SK-N-MC (cell line): ENCODE measurements at regions not wholly inside any gene's neighbourhood (a gene's known extent, or its start where the extent isn't known, plus 50 kb on each side); places are given as distances from the start of the nearest gene placed in this dataset.

ENCODE experiments used
- EZH2 ChIP-seq: fragments of 200-600 bp; sonication (generic); IDR thresholded peaks from one replicate; pipeline ENCODE4 v1.6.1; 2017; ENCODE audit warnings: antibody characterized with exemption
- FOXP2 ChIP-seq: optimal IDR thresholded peaks from 2 replicates; pipeline ENCODE3; 2011; ENCODE audit warnings: mild to moderate bottlenecking, moderate library complexity; ENCODE audit not compliant: insufficient read depth; ENCODE audit errors: extremely low read length, control extremely low read depth
- POLR2AphosphoS5 ChIP-seq: IDR thresholded peaks from 2 replicates; pipeline ENCODE4 v1.6.1; 2012; ENCODE audit warnings: mild to moderate bottlenecking, low read depth, low read length, borderline replicate concordance

DNA sequence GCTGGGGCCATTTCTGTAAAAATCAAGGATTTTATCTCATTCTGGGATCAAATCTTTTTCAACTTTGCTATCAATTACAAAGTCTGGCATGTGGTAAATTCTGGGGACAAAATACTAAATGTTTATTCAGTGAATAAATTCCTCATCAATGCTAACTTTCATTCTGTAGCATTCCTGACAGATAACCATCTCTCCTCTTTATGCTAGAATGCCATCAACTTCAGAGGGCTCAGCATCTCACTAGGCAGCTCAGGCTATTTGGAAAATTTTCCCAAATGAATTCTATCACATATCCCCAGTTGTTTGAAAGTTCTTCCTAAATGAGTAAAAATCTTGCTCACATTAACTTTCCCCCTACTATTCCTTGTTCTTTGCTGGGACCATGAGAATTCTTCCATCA is 163.0 kb upstream of the DAB1 start:
- TF ChIP-seq POLR2AphosphoS5 (no peak), EZH2 (no peak), FOXP2 (no peak)
